ENCODE measurements at regions not wholly inside any gene's neighbourhood (a gene's known extent, or its start where the extent isn't known, plus 50 kb on each side); places are given as distances from the start of the nearest gene placed in this dataset.
A peak's percentile ranks its signal among the peaks of the same experiment; 100 is the strongest.

DNA sequence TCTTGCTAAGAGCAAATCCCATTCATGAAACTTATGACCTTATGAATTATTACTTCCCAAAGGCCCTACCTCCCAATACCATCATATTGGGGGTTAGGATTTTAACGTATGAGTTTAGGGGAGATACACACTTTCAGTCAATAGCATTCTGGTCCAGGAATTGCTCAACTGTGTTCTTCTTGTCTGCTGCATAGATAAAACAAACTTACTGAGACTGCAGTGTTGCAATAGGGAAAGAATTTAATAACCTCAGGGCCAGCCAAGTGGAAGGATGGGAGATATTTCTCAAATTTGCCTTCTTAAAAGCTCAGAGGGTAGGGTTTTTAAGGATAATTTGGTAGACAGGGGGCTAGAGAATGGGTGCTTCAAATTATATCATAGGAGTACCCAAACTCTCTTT lies 625.8 kb downstream of the OTOL1 start:
- peak; percentile 85 for DNase-seq (ENCODE audit: low read depth)

DNA sequence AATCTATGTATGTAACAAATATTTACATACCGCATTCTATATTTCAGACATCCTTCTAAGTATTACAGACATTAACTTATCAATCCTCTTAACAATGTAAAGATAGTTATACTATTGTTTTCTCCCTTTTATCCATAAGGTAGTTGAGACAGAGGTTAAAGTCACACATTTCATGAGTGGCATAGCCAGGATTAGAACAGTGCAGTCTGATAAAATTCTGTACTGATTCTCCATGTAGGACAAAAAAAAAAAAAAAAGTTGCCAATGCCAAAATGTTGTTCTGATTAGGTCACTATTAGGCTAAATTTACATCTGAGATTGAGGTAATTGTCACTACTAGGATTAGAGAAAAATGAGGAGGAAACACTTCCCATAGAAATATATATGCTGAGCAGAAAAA lies 629.2 kb downstream of the OTOL1 start:
- no peak for DNase-seq (ENCODE audit: low read depth)

DNA sequence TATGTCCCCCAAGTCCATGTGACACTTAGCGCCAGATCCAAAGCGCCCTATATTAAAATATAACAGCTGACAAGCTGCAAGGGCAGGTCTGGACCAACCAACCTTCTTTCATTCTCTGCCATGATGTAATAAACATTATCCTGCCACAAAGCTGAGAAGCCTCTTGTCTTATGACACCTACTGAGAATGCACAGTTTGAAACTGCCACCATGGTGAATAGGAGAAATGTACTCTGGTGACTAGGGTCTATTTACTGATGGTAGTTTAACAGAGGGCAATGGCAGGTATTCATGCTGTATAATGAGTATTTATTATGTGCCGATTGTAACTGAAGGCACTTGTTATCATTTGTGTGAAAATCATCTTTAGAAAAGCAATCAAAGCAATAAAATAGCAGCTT lies 634.0 kb downstream of the OTOL1 start:
- no peak for DNase-seq (ENCODE audit: low read depth)

DNA sequence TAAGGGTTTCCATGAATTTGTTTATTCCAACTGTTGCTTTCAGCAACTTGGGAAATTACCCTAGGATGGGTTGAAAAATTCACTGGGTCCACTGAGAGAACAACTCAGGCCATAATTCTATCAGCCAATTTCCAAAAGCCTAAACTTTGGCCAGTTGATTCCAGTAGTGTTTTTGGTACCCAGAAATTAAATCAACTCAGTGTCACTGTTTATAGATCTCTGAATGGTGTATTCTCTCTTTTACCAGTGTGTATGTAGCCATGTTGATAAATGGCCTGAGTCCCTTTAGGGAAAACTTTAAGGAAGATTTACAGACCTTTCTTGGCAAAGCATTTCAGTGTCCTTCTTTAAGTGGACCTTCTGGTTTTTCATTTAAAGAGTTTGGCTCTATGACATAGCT lies 636.4 kb downstream of the OTOL1 start:
- no peak for DNase-seq (ENCODE audit: low read depth)

DNA sequence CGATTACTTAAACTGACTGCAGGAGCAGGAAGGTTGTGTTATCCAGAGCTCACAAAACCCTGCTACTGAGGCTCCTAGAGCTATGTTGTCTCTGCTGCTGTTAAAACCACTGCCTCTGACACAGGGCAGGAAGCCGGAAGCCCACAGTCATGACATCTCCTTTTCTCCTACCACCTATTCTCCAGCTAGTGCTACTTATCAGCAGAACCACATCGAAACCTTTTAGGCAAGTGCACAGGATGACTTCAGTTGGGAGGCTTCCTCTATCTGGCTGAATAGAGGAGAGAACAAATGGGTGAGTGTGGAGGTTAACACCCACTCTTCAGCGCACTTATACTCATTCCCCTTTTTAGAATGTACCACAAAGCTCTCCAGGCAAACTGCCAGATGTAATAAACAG lies 638.0 kb downstream of the OTOL1 start:
- no peak for DNase-seq (ENCODE audit: low read depth)

DNA sequence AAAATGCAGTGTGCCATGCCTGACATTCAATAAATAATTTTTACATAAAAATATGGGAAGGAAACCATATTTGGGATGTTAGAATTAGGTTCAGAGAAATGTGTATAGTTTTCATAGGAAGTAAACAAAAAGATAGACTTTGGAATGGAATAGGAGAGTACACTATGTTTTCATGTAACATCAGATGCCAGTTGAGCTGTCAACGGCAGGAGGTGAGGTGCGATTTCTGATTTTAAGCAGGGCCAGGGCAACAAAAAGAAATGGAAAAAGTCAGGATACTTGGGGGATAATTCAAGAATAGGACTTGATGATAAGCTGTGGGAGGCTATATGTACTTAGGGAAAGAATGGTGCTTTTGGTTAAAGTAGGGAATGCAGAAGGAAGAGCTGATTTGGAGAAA lies 639.5 kb downstream of the OTOL1 start:
- DNase-seq (ENCODE audit: low read depth) = no peak

DNA sequence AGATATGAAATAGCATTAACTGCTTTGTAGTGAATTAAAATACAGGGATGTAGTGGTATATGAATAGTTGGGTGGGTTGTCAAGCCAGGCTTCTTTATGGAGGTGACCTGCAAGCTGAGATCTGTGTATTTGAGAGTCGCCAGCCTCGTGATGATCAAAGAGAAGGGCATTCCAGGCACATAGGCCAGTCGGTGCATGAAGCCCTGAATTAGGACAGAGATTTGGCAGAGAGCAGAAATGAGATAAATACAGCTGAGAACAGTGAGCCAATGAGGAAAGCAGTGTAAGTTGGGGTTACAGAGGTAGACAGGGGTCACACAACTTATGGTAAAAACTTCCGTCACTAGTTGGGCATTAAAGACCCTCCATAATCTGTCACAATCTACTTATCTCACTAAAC lies 641.9 kb downstream of the OTOL1 start:
- no peak for DNase-seq (ENCODE audit: low read depth)

DNA sequence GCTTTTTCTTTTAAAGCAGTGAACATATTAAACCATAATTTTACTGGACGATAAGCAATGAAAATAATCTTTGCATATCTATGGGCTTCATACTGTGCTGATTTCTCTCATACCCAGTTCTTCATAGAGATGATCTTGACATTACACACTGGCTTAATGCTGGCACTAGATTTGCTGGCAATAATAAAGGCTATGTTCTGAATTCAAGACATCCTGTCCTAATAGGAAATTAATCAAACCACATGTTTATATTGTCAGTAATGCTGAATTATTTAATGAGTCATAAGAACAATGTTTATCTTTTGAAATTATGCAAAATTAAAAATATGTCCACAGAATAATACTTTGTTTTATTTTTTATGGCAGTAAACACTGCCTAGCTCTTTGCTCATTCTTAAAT lies 643.2 kb downstream of the OTOL1 start:
- DNase-seq (ENCODE audit: low read depth) = peak; percentile 18

DNA sequence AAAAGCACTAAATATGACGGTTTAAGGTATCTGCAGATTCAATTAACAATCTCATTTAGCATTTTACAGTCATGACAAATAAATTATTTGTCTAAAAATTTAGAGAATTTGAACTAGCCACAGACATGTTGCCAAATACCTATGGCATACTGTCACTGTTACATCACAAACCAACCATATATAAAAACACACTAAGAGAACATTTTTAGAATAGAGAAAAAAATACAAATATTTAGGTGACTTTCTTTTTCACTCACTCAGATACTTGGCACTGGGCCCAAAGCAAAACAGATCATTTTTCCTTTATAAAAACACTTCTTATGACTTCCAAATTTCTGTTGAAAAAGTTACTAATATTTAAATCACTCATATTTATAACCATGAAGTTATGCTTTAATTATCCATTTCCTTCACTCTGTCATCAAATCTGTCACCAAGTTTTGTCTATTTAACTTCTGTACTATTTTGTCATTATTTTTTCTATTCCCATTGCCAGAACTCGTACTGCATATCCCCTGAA lies 644.7 kb downstream of the OTOL1 start:
- peak; percentile 71 for DNase-seq (ENCODE audit: low read depth)

DNA sequence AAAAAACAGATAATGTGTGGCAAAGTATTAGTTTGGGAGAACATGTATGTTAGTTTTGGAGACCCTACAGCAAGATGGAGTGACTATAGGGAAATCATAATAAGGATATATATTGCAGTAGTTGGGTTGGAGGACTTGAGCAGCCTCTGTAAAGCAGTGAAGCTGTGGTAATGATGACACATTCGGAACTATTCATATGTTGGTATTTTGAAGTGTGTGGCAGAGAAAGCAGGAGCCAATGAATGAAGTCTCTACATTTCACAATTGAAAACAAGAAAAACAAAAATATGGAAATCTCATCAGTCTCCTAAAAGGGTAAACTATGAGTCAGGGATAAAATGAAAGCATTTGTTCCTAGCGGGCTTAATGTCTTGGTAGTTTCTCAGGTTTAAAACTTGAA lies 645.9 kb downstream of the OTOL1 start:
- peak; percentile 86 for DNase-seq (ENCODE audit: low read depth)

DNA sequence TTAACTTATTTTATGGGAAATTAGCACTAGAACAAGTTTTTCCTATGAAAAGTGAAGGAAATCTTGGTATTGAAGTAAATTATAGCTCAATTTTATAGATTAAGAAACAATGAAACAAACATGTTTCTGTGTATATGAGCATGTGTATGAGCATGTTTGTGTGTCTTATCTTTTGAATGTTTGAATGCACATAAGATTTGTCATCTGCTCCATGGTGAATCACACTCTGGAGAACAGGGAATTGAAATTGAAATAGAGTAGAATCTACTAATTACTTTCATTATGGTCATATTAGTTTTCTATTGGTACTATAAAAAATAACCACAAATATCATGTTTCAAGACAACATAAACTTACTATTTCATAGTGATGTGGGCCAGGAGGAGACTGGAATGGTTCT lies 646.6 kb downstream of the OTOL1 start:
- DNase-seq (ENCODE audit: low read depth) = peak; percentile 35

DNA sequence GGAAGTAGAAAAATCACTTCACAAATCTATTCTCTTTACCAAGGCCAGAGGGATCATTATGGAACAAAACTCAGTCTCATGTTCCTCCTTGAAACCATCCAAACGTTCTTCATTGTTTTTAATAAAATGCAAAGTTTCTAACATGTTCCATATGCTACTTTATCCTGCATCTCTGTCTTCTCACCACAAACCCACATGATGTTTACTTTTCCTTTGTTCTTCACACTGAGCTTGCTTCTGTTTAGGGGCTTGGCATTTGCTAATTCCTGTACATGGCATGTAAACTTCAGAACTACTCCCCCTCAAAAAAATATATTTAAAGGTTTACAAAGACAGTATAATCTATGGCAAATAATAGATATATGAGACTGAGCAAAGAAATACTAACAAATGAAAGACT lies 651.4 kb downstream of the OTOL1 start:
- DNase-seq (ENCODE audit: low read depth) = no peak

DNA sequence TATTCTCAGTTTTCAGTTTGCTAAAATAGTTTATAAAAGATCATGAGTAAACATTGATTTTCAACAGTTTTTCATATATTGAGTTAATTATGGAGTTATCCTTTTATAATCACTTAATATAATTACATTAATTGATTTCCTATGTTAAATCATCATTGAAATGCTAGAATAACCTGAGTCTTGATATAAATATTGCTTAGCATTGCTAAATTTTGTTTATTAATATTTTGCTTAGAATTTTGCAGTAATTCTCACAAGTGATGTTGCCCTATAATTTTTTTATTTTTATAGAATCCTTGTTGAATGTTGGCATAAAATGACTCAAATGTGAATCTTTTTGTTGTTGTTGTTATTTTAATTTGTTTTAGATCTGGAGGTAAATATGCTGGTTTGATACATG lies 654.2 kb downstream of the OTOL1 start:
- DNase-seq (ENCODE audit: low read depth) = no peak

DNA sequence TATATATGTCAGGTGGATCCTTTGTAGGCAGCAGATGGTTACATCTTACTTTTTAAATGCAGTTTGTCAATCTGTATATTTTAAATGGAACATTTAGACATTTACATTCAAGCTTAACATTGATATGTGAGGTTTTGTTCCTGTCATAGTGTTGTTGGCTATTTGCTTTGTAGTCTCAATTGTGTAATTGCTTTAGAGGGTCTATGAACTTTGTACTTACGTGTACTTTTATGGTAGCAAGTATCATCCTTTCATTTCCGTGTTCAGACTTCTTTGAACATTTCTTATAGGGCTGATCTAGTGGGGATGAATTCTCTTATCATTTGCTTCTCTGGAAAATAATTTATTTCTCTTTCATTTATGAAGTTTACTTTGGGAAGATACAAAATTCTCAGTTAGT lies 656.0 kb downstream of the OTOL1 start:
- no peak for DNase-seq (ENCODE audit: low read depth)

DNA sequence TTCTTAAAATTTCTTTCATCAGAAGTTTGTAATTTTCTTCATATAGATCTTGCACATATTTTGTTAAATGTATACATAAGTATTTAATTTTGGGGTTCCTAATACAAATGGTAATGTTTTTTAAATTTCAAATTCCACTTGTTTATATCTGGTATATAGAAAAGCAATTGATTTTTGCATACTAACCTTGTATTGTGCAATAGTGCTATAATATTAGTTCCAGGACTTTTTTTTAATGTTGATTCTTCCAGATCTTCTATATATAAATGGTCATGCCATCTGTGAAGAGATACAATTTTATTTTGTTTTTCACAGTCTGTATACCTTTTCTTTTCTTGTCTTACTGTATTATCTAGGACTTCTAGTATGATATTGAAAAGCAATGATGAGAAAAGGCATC lies 665.0 kb downstream of the OTOL1 start:
- DNase-seq (ENCODE audit: low read depth) = no peak

DNA sequence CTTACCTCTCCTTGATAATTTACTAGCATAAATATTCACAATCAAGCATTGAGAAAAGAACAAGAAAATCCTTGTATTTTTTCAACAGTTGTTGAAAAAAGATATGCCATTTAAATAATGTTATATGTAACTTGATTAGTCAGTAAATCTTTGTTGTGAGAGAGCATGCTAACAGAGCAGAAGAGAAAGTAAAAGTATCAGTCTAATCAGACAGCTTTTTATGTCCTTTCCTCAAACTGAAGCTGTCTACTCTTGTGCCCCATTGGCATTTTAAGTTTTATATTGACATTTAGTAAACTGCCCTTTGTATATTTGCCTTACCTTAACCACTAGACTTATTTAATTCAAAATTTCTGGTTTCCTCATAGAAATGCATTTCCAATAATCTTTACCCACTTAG lies 668.7 kb downstream of the OTOL1 start:
- no peak for DNase-seq (ENCODE audit: low read depth)

DNA sequence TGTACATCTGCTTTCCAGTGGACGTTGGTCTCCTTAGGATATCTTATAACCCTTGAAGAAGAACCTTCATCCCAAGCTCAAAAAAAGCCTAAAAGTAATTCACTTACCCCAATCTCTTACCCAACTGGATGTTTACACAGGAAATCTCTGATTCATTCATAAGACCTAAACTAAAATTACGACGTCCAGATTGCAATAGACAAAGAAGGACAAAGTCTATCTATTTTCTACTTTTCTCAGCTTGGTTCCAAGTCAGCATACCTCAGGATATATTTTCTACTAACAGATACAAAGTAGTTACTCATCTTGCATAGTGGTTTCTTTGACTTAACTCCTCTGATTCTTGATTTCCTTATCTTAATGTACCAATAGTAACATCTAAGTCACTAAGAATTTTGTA lies 669.9 kb downstream of the OTOL1 start:
- DNase-seq (ENCODE audit: low read depth) = peak; percentile 42

DNA sequence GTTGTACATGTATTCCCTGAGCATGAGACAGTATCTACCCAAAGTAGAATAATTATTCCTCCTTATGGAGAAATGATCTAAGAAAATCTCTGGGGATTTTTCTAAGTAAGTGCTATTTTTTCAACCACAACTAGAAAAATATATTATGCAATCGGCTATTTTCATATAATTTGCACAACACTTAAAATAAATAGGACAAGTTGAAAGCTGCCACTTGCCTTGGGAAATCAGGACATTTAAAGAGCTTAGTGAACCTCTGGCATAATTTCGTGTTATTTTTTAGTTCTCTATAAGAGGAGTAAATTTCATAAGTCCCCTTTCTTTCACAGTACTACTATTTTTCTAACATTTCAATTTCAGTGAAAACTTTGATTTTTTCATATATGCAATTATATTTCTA lies 672.1 kb downstream of the OTOL1 start:
- DNase-seq (ENCODE audit: low read depth) = no peak

DNA sequence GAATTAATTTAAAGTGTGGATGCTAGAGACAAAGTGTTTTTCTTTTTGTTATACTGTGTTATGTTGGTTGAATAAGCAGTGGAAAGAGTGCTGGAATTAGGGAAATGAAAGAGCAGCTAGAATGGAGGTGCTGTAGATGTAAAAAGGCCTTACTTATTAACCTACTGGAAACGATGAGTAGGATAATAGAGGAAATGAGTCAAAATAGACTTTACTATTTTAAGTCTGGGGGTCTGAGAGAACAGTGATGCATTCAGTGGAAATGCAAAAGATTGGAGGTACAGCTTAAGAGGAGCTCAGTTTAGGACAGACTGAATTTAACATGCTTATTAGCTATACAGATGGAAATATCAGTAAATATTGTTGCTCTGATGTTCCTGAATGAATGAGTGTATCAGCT lies 674.0 kb downstream of the OTOL1 start:
- DNase-seq (ENCODE audit: low read depth) = no peak

DNA sequence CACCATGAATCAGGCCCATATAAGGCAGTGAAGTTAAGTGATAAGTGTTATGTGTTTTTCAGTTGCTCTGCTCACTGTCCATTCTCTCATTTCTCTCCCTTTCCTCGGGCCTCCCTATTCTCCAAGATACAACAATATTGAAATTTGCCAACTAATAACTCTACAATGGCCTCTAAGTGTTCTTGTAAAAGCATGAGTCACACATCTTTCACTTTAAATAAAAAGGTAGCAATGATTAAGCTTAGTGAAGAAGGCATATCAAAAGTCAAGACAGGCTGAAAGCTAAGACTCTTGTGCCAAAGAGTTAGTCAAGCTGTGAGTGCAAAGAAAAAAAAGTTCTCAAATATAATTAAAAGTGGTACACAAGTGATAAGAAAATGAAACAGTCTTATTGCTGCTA lies 675.4 kb downstream of the OTOL1 start:
- no peak for DNase-seq (ENCODE audit: low read depth)

DNA sequence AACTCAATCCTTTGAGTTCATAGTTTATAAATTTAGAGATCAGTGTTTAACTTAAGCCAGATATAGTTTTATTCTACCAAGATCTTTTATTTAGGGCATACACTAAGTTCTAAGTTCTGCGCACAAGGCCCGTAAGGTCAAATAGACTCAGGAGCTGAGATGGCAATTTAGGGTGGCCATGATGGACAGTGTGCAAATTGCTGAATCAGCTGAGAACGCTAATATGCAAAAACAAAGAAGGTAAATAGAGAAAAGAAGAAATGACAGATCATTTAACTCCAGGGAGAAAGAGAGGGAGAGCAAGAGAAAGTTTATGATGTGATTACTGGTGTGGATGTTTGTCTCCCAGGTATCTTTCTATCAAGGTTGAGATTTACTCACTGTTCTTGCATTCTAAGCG lies 678.5 kb downstream of the OTOL1 start:
- DNase-seq (ENCODE audit: low read depth) = no peak

DNA sequence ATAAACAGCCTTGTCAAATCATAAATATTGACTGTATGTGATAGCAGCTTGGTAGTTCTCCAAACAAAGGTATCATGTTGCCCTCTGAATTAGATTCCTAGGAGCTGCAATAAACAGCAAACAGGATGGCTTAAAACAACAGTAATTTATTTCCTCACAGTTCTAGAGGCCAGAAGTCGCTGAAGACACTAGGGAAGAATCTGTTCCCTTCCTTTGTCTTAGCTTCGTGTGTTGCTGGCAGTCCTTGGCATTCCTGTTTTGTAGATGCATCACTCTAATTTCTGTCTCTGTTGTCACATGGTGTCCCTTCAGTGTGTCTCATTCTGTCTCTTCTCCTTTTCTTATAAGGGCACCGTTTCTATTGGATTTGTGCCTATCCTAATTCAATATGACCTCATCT lies 679.3 kb downstream of the OTOL1 start:
- DNase-seq (ENCODE audit: low read depth) = no peak

DNA sequence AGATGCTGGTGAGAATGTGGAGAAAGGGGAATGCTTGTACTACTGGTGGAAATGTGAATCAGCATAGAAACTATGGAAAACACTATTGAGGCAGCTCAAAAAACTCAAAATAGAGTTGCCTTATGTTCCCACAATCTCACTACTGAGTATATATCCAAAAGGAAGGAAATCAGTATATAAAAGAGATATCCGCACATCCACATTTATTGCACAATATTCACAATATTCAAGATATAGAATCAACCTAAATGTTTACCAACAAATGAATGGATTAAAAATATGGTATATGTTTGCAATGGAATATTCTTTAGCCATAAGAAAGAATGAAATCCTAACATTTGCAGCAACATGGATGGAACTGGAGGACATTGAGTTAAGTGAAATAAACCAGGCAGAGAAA lies 686.8 kb downstream of the OTOL1 start:
- DNase-seq (ENCODE audit: low read depth) = no peak

DNA sequence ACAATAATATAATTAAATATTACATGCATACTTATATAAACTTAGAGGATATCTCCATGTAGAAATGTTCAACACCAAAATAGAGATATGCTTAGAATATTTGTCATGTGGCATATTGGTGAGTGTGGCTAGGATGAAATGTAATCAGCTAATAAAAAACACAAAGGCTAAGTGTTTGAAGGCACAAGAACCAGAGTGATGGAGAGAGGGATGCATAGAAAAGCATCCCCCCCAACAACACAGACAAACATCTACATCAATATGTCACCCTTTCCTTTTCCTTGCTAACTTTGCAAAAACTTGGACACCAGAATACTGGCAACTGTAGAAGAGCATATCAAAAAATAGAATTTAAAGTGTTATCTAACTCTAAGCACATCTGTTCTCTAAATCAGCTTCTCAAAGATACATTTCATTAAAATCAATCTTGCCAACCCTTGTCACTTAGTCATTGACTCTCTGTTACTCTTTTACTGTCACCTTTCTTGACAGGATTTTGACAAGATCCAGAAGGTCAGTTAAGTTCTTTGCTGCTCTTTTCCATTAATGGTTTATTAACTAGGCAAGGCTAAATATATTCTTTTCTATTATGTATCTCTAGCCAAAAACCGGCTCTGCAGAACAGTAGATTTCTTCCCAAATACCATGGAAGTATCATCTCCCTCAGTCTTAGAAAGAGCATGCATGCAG lies 695.9 kb downstream of the OTOL1 start:
- DNase-seq (ENCODE audit: low read depth) = no peak
